Large intestine (tissue), 3 donors: ENCODE measurements at regions not wholly inside any gene's neighbourhood (a gene's known extent, or its start where the extent isn't known, plus 50 kb on each side); places are given as distances from the start of the nearest gene placed in this dataset.

Experiments used
- DNase-seq, 2 donors: peaks; one replicate each; pipeline versions ENCODE4 v3.0.0 to v3.0.0-alpha.2; 2013
- H3K27ac ChIP-seq: one replicate; pipeline ENCODE4 v1.5.1; 2013; ENCODE audit warnings: low read length
- H3K27me3 ChIP-seq: 2 replicates; pipeline ENCODE4 v1.6.1; 2013; ENCODE audit warnings: low read length; ENCODE audit not compliant: control insufficient read depth, insufficient read depth
- H3K36me3 ChIP-seq: 2 replicates; pipeline ENCODE4 v1.6.1; 2013; ENCODE audit warnings: low read length; ENCODE audit not compliant: control insufficient read depth, insufficient read depth
- H3K4me1 ChIP-seq: one replicate; pipeline ENCODE4 v1.6.1; 2013; ENCODE audit warnings: low read length; ENCODE audit not compliant: control insufficient read depth, insufficient read depth
- H3K4me3 ChIP-seq: one replicate; pipeline ENCODE4 v1.5.1; 2013; ENCODE audit warnings: low read length
- H3K9me3 ChIP-seq: one replicate; pipeline ENCODE4 v1.6.1; 2013; ENCODE audit warnings: mild to moderate bottlenecking, low read depth, low read length, moderate library complexity; ENCODE audit not compliant: control insufficient read depth
- WGBS: methylation state at CpG from one replicate; pipeline ENCODE4 v1.1.5; 2013; ENCODE audit warnings: low lambda C conversion rate; ENCODE audit not compliant: insufficient coverage; 5-methylcytosine and 5-hydroxymethylcytosine counted together

DNA sequence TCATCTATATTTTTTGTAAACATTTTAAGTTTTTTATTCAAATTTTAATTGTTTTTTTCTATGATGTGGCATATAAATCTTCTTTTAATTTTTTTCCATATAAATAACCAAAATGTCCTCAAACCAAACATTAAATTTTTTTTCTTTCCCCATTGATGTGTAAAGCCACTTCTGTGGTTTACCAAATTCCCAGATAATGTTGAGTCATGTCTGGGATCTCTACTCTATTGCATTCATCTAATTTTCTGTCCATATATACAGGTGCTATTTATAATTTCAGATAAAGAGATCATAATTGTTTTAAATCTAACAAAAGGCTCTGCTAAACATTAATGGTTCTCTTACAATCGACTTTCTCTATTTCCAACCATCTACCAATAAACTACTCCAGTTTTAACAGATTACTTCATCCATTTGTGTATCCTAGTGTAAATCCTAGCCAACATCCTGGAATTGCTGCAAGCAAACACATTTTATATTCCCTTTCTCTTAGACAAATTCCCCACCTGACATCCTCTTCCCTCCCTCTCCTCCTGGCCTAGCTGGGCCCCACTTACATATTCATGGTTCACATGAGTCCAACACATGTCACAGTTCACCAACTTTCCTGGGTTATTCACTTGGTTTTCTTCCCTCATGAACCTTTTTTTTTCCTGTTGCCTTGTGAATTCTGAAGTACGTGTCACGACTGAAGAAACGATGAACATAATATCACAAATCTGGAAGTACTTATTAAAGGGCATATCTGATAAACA, 368.0 kb upstream of the AGTR1 start:
- Histone ChIP-seq H3K4me1 (no peaks in the 10 kb centered on the region), H3K36me3 (no peaks in the 10 kb centered on the region), H3K27ac (no peak overlapping the region), H3K27me3 (no peaks in the 10 kb centered on the region), H3K9me3 (no peaks in the 10 kb centered on the region), H3K4me3 (no peak overlapping the region)
- WGBS, result 80% methylated on average over 3 of the region's 4 CpGs
- DNase-seq, result no peak

DNA sequence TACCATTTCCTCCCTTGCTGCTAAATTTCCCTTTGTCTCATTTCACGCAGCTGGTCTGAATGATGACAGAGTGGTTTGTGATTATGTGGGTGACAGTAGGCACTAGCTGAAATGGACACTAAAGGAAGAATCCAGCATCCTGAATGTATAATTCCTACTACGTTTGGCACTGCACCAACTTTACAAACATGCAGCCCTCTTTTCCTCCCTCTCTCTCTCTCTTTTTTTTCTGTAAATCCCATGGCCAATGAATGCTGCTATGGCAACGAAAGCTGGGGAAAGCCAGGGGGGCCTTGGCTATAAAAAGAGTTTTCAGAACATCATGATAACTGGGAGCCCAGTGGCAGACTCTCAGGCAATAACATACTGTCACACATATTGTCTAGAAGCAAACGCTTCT, 367.2 kb upstream of the AGTR1 start:
- Histone ChIP-seq H3K4me1 (no peaks in the 10 kb centered on the region), H3K27me3 (no peaks in the 10 kb centered on the region), H3K4me3 (no peak overlapping the region), H3K36me3 (no peaks in the 10 kb centered on the region), H3K27ac (no peak overlapping the region), H3K9me3 (no peaks in the 10 kb centered on the region)
- no peak for DNase-seq
- 50% methylated on average over 3 of the region's 4 CpGs for WGBS

DNA sequence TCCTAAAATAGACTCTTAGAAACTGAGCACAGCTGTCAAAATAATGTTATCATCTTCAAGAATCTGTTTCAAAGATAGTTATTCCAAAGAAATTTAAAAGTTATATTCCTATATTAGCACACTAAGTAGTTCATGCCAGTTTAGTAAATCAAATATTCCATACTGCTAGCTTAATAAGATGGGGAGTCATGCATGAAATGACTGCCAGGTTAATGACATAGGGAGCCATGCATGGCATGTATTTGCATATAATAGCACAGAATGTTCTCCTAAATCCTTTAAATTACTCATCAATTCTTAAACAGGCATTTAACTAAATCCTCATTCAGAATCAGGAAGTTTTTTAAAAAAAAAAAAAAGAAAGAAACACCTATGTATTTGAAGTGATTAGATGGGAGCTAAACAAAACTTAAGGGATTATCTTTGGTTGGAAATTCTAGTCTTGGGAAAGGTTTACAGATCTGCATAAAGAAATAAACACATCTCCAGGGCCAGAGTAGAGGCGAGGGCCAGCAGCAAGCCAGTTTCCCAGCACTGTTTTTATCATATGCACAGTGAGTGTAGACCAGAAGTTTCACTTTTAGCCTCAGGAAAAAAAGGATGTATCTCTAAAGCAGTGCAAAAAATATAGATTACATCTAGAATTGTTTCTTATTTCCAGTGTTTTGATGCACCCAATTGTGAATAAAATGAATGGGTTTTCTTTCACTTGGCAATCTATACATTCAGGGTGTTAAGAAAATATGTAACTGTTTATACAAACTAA, 366.4 kb upstream of the AGTR1 start:
- Histone ChIP-seq H3K27ac (no peak overlapping the region), H3K9me3 (no peaks in the 10 kb centered on the region), H3K4me3 (no peak overlapping the region), H3K27me3 (no peaks in the 10 kb centered on the region), H3K36me3 (no peaks in the 10 kb centered on the region), H3K4me1 (no peaks in the 10 kb centered on the region)
- no CpG with 5 or more reads among the region's 1 CpG for WGBS
- no peak for DNase-seq

DNA sequence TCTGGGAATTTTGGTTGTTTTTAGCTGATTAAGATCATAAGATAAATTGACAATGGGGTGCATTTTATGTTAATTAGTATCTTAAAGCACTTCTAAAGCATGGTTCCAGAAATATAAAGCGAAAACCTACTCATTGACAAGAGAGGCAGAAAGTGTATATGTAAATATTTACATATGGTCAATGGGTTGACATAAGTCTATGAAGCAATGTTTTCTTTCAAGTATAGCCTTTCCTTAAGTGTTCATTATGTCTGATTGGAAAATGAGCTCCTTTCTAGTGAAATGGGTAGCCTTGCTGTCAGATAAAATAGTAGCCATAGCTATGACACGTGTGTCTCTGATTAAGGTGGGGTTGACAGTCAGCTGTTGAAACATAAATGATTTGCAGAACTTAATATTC, 365.2 kb upstream of the AGTR1 start:
- no peak for DNase-seq
- H3K27ac ChIP-seq, result no peak overlapping the region
- H3K4me1 ChIP-seq, result no peaks in the 10 kb centered on the region
- no peaks in the 10 kb centered on the region for H3K27me3 ChIP-seq
- H3K4me3 ChIP-seq, result no peak overlapping the region
- no peaks in the 10 kb centered on the region for H3K36me3 ChIP-seq
- H3K9me3 ChIP-seq, result no peaks in the 10 kb centered on the region
- 80% methylated on average over 1 of the region's 2 CpGs for WGBS

DNA sequence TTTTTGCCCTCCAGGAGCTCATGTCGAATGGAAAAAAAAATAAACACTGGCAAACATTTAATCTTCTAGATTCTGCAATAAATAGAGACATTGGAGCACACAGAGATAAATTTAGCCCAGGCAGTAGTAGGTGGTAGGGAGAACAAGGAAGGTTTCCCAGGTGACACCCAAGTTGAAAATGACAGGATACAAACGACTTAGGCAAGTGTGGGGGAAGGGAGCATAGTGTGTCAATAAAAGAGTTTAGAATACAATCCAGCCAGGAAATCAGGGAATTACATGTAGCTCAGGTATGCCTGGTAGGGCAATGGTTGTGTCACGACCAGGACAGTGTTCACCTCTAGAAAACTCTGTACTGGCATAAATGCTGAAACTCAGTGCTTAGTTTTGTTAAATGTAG, 364.6 kb upstream of the AGTR1 start:
- no peaks in the 10 kb centered on the region for H3K9me3 ChIP-seq
- DNase-seq, result no peak
- H3K4me1 ChIP-seq, result no peaks in the 10 kb centered on the region
- 14% methylated on average over 2 of the region's 3 CpGs for WGBS
- no peaks in the 10 kb centered on the region for H3K36me3 ChIP-seq
- no peak overlapping the region for H3K4me3 ChIP-seq
- no peak overlapping the region for H3K27ac ChIP-seq
- H3K27me3 ChIP-seq, result no peaks in the 10 kb centered on the region

DNA sequence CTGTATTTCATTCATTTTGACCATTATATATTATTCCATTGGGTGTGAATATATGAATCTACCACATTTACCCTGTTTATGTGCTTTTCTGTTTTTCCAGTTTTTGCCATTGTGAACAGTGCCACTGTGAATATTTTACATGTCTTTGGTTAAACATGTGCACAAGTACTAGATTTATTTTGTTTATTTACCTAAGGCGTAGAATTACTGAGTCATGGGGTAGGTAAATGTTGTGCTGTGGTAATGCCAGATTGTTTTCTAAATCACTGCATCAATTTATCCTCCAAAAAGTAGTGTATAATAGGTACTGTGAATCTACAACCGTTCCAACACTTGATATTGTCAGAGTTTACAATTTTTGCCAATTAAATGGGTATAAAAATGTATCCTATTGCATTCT, 362.1 kb upstream of the AGTR1 start:
- H3K9me3 ChIP-seq, result no peaks in the 10 kb centered on the region
- H3K27ac ChIP-seq, result no peak overlapping the region
- no peaks in the 10 kb centered on the region for H3K27me3 ChIP-seq
- 100% methylated on average over 1 of the region's 2 CpGs for WGBS
- no peak overlapping the region for H3K4me3 ChIP-seq
- H3K36me3 ChIP-seq, result no peaks in the 10 kb centered on the region
- H3K4me1 ChIP-seq, result no peaks in the 10 kb centered on the region
- DNase-seq, result no peak

DNA sequence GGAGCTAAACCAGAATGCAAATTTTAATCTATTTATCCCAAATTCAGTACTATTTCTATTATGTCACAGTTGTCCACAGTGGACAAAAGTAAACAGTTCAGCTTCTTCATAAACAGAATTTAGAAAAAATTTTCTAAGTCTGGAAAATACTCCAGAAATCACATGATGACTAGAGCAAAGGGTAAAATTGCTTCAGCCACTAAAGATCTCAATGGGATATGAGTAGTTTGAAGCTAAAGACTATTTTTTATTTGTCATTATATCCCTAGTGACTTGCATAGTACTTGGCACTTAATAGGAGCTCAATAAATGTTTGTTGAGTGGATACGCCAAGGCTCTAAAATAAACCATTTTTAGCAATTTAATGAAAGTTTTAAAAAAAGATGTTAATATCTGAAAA, 354.3 kb upstream of the AGTR1 start:
- Histone ChIP-seq H3K4me3 (no peak overlapping the region), H3K27ac (no peak overlapping the region), H3K36me3 (no peaks in the 10 kb centered on the region), H3K9me3 (no peaks in the 10 kb centered on the region), H3K27me3 (no peaks in the 10 kb centered on the region), H3K4me1 (no peaks in the 10 kb centered on the region)
- no CpG with 5 or more reads among the region's 1 CpG for WGBS
- DNase-seq, result no peak

DNA sequence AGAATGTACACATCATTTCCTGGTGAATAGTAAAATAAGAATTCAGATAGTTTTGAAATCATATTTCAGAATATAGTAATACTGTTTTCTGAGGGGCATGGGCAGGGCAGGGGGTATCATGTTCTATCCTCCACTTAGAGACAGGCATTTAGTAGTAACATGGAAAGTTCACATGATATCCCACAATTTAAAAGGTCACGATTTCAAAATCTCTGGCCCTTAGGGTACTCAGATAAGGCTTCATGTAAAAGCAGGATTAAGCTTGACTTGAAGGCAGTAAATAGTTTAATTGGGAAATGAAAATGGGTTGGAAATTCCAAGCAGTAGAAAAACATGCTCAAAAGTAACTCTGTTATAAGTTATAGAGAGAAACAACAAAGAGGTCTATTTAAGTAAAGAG, 353.2 kb upstream of the AGTR1 start:
- Histone ChIP-seq H3K27ac (no peak overlapping the region), H3K36me3 (no peaks in the 10 kb centered on the region), H3K9me3 (no peaks in the 10 kb centered on the region), H3K4me1 (no peaks in the 10 kb centered on the region), H3K4me3 (no peak overlapping the region), H3K27me3 (no peaks in the 10 kb centered on the region)
- WGBS, result 100% methylated on average over 1 of the region's 1 CpG
- DNase-seq, result no peak

DNA sequence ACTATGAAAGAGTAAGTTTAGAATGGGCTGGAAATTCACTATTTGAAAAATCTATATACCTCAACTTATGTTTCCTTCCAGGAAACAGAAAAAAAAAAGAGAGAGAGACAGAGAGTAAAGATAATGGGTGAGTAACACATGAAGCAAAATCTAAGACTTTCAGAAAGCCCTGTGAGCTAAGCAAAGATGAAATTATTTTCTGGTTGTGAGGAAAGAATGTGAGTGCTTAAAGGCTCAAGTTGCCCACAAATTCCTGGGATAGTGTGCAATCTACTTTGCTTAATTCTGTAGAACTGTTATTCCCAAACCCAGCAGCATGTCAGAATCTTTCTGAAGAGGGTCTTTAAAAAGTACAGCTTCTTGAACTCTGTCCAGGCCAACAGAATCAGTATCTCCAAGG, 337.7 kb upstream of the AGTR1 start:
- DNase-seq, result no peak
- H3K27ac ChIP-seq, result no peak overlapping the region
- H3K4me1 ChIP-seq, result no peaks in the 10 kb centered on the region
- no peak overlapping the region for H3K4me3 ChIP-seq
- H3K36me3 ChIP-seq, result no peaks in the 10 kb centered on the region
- no peaks in the 10 kb centered on the region for H3K9me3 ChIP-seq
- H3K27me3 ChIP-seq, result no peaks in the 10 kb centered on the region

DNA sequence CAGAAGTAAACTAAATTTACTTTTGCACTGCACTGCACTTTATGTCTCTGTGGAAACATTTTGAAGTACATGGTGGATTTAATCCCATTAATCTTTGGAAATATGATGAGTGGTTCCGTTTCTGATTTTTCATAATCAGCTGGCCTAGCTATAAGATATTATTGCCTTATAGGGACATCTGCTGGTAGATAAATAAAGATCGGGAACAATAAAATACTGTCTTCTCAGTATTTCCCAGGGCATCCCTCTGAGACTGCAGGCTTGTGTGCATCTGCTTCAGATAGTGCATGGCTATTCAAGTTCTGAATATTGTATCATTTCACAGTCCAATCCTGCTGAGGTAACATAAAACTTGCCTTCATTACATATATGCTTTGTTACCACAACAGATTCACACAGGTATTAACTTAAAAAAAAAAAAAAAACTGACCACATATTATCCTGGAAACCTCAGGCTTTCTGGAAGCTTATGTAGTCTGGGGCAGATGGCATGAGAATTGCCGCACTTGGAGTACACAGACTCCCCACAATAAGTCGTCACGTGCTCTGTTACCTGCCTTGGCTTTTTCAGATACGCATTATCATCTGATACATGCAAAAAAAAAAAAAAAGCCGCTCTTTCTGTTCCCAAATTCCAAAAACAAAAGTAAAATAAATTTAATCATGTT, 330.8 kb upstream of the AGTR1 start:
- H3K4me3 ChIP-seq, result no peak overlapping the region
- H3K27me3 ChIP-seq, result no peaks in the 10 kb centered on the region
- DNase-seq, result no peak
- no peaks in the 10 kb centered on the region for H3K4me1 ChIP-seq
- H3K27ac ChIP-seq, result no peak overlapping the region
- H3K36me3 ChIP-seq, result no peaks in the 10 kb centered on the region
- 71% methylated on average over 2 of the region's 7 CpGs for WGBS
- H3K9me3 ChIP-seq, result no peaks in the 10 kb centered on the region
